H7 (cell line): ENCODE measurements at regions not wholly inside any gene's neighbourhood (a gene's known extent, or its start where the extent isn't known, plus 50 kb on each side); places are given as distances from the start of the nearest gene placed in this dataset.

ENCODE experiments used
- DNase-seq: peaks from one replicate; pipeline ENCODE4 v3.0.0; 2012
- H3K27me3 ChIP-seq: 2 replicates; pipeline ENCODE4 v1.6.0; 2011; ENCODE audit warnings: mild to moderate bottlenecking, low read length; ENCODE audit not compliant: control insufficient read depth, insufficient read depth
- H3K36me3 ChIP-seq: replicated peaks from 2 replicates; pipeline ENCODE4 v1.5.1; 2011; ENCODE audit warnings: low read length; ENCODE audit not compliant: control insufficient read depth, insufficient read depth
- H3K4me3 ChIP-seq: 2 replicates; pipeline ENCODE4 v1.5.1; 2011; ENCODE audit warnings: low read depth, mild to moderate bottlenecking, control low read depth, low read length, moderate library complexity; ENCODE audit not compliant: insufficient read depth

GRCh38 chr6:141269684-141270083 is 863.0 kb upstream of the GJE1 start:
- no peaks in the 10 kb centered on the region for H3K27me3 ChIP-seq
- H3K36me3 ChIP-seq: no peaks in the 10 kb centered on the region
- no peak for DNase-seq
- H3K4me3 ChIP-seq: no peak overlapping the region

- Histone ChIP-seq H3K36me3 (no peaks in the 10 kb centered on the region), H3K27me3 (no peaks in the 10 kb centered on the region), H3K4me3 (no peak overlapping the region)
- DNase-seq: no peak
These were observed 865.3 kb upstream of the GJE1 start for GRCh38 chr6:141267420-141267819.

GRCh38 chr6:141265756-141266623 is 866.7 kb upstream of the GJE1 start:
- Histone ChIP-seq H3K4me3 (no peak overlapping the region), H3K27me3 (no peaks in the 10 kb centered on the region), H3K36me3 (no peaks in the 10 kb centered on the region)
- DNase-seq: no peak

- H3K27me3 ChIP-seq: no peaks in the 10 kb centered on the region
- no peaks in the 10 kb centered on the region for H3K36me3 ChIP-seq
- no peak overlapping the region for H3K4me3 ChIP-seq
- no peak for DNase-seq
These were observed 868.6 kb upstream of the GJE1 start for GRCh38 chr6:141264101-141264500.

GRCh38 chr6:141261672-141262060 is 871.1 kb upstream of the GJE1 start:
- no peaks in the 10 kb centered on the region for H3K27me3 ChIP-seq
- DNase-seq: no peak
- H3K4me3 ChIP-seq: no peak overlapping the region
- no peaks in the 10 kb centered on the region for H3K36me3 ChIP-seq

GRCh38 chr6:141261016-141261671 is 871.6 kb upstream of the GJE1 start:
- Histone ChIP-seq H3K4me3 (no peak overlapping the region), H3K27me3 (no peaks in the 10 kb centered on the region), H3K36me3 (no peaks in the 10 kb centered on the region)
- DNase-seq: no peak

GRCh38 chr6:141260627-141261015 is 872.1 kb upstream of the GJE1 start:
- DNase-seq: no peak
- no peak overlapping the region for H3K4me3 ChIP-seq
- H3K36me3 ChIP-seq: no peaks in the 10 kb centered on the region
- no peaks in the 10 kb centered on the region for H3K27me3 ChIP-seq

GRCh38 chr6:141259807-141260206 is 872.9 kb upstream of the GJE1 start:
- Histone ChIP-seq H3K27me3 (no peaks in the 10 kb centered on the region), H3K36me3 (no peaks in the 10 kb centered on the region), H3K4me3 (no peak overlapping the region)
- DNase-seq: no peak

GRCh38 chr6:141259091-141259490 is 873.6 kb upstream of the GJE1 start:
- no peak for DNase-seq
- Histone ChIP-seq H3K36me3 (no peaks in the 10 kb centered on the region), H3K27me3 (no peaks in the 10 kb centered on the region), H3K4me3 (no peak overlapping the region)

GRCh38 chr6:141258516-141258915 is 874.2 kb upstream of the GJE1 start:
- Histone ChIP-seq H3K4me3 (no peak overlapping the region), H3K27me3 (no peaks in the 10 kb centered on the region), H3K36me3 (no peaks in the 10 kb centered on the region)
- DNase-seq: no peak

GRCh38 chr6:141254336-141254735 is 878.4 kb upstream of the GJE1 start:
- Histone ChIP-seq H3K36me3 (no peaks in the 10 kb centered on the region), H3K27me3 (no peaks in the 10 kb centered on the region), H3K4me3 (no peak overlapping the region)
- DNase-seq: no peak

GRCh38 chr6:141252828-141253608 is 879.7 kb upstream of the GJE1 start:
- no peak overlapping the region for H3K4me3 ChIP-seq
- no peaks in the 10 kb centered on the region for H3K36me3 ChIP-seq
- H3K27me3 ChIP-seq: no peaks in the 10 kb centered on the region
- DNase-seq: no peak

GRCh38 chr6:141251286-141251685 is 881.4 kb upstream of the GJE1 start:
- Histone ChIP-seq H3K27me3 (no peaks in the 10 kb centered on the region), H3K36me3 (no peaks in the 10 kb centered on the region), H3K4me3 (no peak overlapping the region)
- no peak for DNase-seq

GRCh38 chr6:141248021-141248799 is 884.5 kb upstream of the GJE1 start:
- no peaks in the 10 kb centered on the region for H3K27me3 ChIP-seq
- DNase-seq: no peak
- no peaks in the 10 kb centered on the region for H3K36me3 ChIP-seq
- H3K4me3 ChIP-seq: no peak overlapping the region
